CD4-positive, CD25-positive, alpha-beta regulatory T cell (primary cell): ENCODE measurements at regions not wholly inside any gene's neighbourhood (a gene's known extent, or its start where the extent isn't known, plus 50 kb on each side); places are given as distances from the start of the nearest gene placed in this dataset.

ENCODE experiments used
- ATAC-seq, 2 donors: fragments of 150-1000 bp; cut with Tn5 transposase; one replicate each; pipeline ENCODE4 v1.10.0; 2021; ENCODE audit warnings: low read depth in 2 of 2, moderate number of reproducible peaks in 2 of 2, moderate library complexity in 1 of 2
- DNase-seq, 3 donors: peaks; one replicate each; pipeline versions ENCODE4 v3.0.0 to v3.0.0-alpha.2; 2012 to 2022; ENCODE audit warnings: mixed read lengths in 1 of 3
- H3K27ac ChIP-seq: one replicate; pipeline ENCODE4 v1.7.0; 2013; ENCODE audit warnings: mild to moderate bottlenecking, low read length; ENCODE audit not compliant: insufficient read depth, poor library complexity, severe bottlenecking
- H3K27me3 ChIP-seq: one replicate; pipeline ENCODE4 v1.7.0; 2013; ENCODE audit warnings: low read length; ENCODE audit not compliant: control insufficient read depth, insufficient read depth
- H3K36me3 ChIP-seq: one replicate; pipeline ENCODE4 v1.7.0; 2013; ENCODE audit warnings: mild to moderate bottlenecking, low read length, moderate library complexity; ENCODE audit not compliant: control insufficient read depth, insufficient read depth
- H3K4me1 ChIP-seq: 2 replicates; pipeline ENCODE4 v1.7.0; 2013; ENCODE audit warnings: mild to moderate bottlenecking, low read length; ENCODE audit not compliant: insufficient read depth, control insufficient read depth, poor library complexity, severe bottlenecking
- H3K4me3 ChIP-seq: one replicate; pipeline ENCODE4 v1.7.0; 2013; ENCODE audit warnings: low read depth, mild to moderate bottlenecking, low read length, moderate library complexity
- H3K9me3 ChIP-seq, 2 experiments: 1 replicate in 1 of 2; 2 replicates in 1 of 2; pipeline ENCODE4 v1.7.0; 2013; ENCODE audit warnings: low read length in 2 of 2, mild to moderate bottlenecking in 1 of 2, moderate library complexity in 1 of 2; ENCODE audit not compliant: control insufficient read depth in 2 of 2
- H3K27ac Mint-ChIP-seq, 3 donors: one replicate each; pipeline ENCODE4 v1.8.0; 2020 to 2022; ENCODE audit warnings: mild to moderate bottlenecking in 3 of 3, mixed read lengths in 3 of 3, moderate library complexity in 2 of 3
- H3K27me3 Mint-ChIP-seq: one replicate; pipeline ENCODE4 v1.8.0; 2022; ENCODE audit warnings: mild to moderate bottlenecking, mixed read lengths
- H3K36me3 Mint-ChIP-seq: one replicate; pipeline ENCODE4 v1.8.0; 2020; ENCODE audit warnings: mixed read lengths
- H3K4me1 Mint-ChIP-seq, 4 donors: one replicate each; pipeline ENCODE4 v1.8.0; 2020 to 2022; ENCODE audit warnings: mixed read lengths in 4 of 4, mild to moderate bottlenecking in 1 of 4
- H3K4me3 Mint-ChIP-seq, 4 donors: one replicate each; pipeline ENCODE4 v1.8.0; 2020 to 2022; ENCODE audit warnings: mild to moderate bottlenecking in 4 of 4, mixed read lengths in 4 of 4, moderate library complexity in 3 of 4
- H3K9me3 Mint-ChIP-seq, 7 donors: one replicate each; pipeline ENCODE4 v1.8.0; 2020 to 2022; ENCODE audit warnings: mixed read lengths in 7 of 7, mild to moderate bottlenecking in 3 of 7, moderate library complexity in 2 of 7

GRCh38 chr9:16303506-16303905 is 567.0 kb downstream of the BNC2 start:
- Histone ChIP-seq H3K9me3 (no peaks in the 10 kb centered on the region), H3K27ac (no peak overlapping the region), H3K36me3 (no peaks in the 10 kb centered on the region), H3K4me1 (no peaks in the 10 kb centered on the region), H3K27me3 (no peaks in the 10 kb centered on the region), H3K4me3 (no peak overlapping the region)
- Mint-ChIP-seq H3K36me3 (no peaks in the 10 kb centered on the region), H3K9me3 (peaks cover 0 to 5% (median 2%) of the 10 kb centered on the region in 7 donors), H3K27me3 (no peaks in the 10 kb centered on the region), H3K27ac (no peak overlapping the region), H3K4me1 (no peaks in the 10 kb centered on the region), H3K4me3 (no peak overlapping the region)
- DNase-seq (no peak), ATAC-seq (no peak)

GRCh38 chr9:16304301-16304700 is 566.2 kb downstream of the BNC2 start:
- ATAC-seq (no peak), DNase-seq (no peak)
- Mint-ChIP-seq H3K9me3 (peaks cover 0 to 5% (median 2%) of the 10 kb centered on the region in 7 donors), H3K36me3 (no peaks in the 10 kb centered on the region), H3K27ac (no peak overlapping the region), H3K4me3 (no peak overlapping the region), H3K27me3 (no peaks in the 10 kb centered on the region), H3K4me1 (no peaks in the 10 kb centered on the region)
- no peaks in the 10 kb centered on the region for H3K36me3 ChIP-seq
- no peak overlapping the region for H3K27ac ChIP-seq
- H3K4me3 ChIP-seq = no peak overlapping the region
- no peaks in the 10 kb centered on the region for H3K9me3 ChIP-seq
- H3K27me3 ChIP-seq = no peaks in the 10 kb centered on the region
- no peaks in the 10 kb centered on the region for H3K4me1 ChIP-seq

- H3K4me1 Mint-ChIP-seq = no peaks in the 10 kb centered on the region
- no peaks in the 10 kb centered on the region for H3K27me3 Mint-ChIP-seq
- H3K4me3 Mint-ChIP-seq = no peak overlapping the region
- ATAC-seq = no peak
- DNase-seq = no peak
- Histone ChIP-seq H3K9me3 (no peaks in the 10 kb centered on the region), H3K27ac (no peak overlapping the region), H3K4me3 (no peak overlapping the region), H3K4me1 (no peaks in the 10 kb centered on the region), H3K36me3 (no peaks in the 10 kb centered on the region), H3K27me3 (no peaks in the 10 kb centered on the region)
- H3K27ac Mint-ChIP-seq = no peak overlapping the region
- H3K9me3 Mint-ChIP-seq = peaks cover 0 to 4% (median 0%) of the 10 kb centered on the region in 7 donors
- H3K36me3 Mint-ChIP-seq = no peaks in the 10 kb centered on the region
These were observed 563.9 kb downstream of the BNC2 start for GRCh38 chr9:16306586-16306985.

- Mint-ChIP-seq H3K27ac (no peak overlapping the region), H3K4me3 (no peak overlapping the region), H3K27me3 (no peaks in the 10 kb centered on the region), H3K36me3 (no peaks in the 10 kb centered on the region), H3K9me3 (peaks cover 0 to 4% (median 0%) of the 10 kb centered on the region in 7 donors), H3K4me1 (no peaks in the 10 kb centered on the region)
- no peaks in the 10 kb centered on the region for H3K9me3 ChIP-seq
- no peak overlapping the region for H3K4me3 ChIP-seq
- no peaks in the 10 kb centered on the region for H3K36me3 ChIP-seq
- DNase-seq (no peak), ATAC-seq (no peak)
- H3K27me3 ChIP-seq = no peaks in the 10 kb centered on the region
- H3K4me1 ChIP-seq = no peaks in the 10 kb centered on the region
- no peak overlapping the region for H3K27ac ChIP-seq
These were observed 562.8 kb downstream of the BNC2 start for GRCh38 chr9:16307626-16308195.

GRCh38 chr9:16308645-16309044 is 561.8 kb downstream of the BNC2 start:
- H3K36me3 Mint-ChIP-seq = no peaks in the 10 kb centered on the region
- H3K4me3 Mint-ChIP-seq = no peak overlapping the region
- Histone ChIP-seq H3K4me1 (no peaks in the 10 kb centered on the region), H3K36me3 (no peaks in the 10 kb centered on the region), H3K4me3 (no peak overlapping the region), H3K9me3 (no peaks in the 10 kb centered on the region), H3K27me3 (no peaks in the 10 kb centered on the region), H3K27ac (no peak overlapping the region)
- no peak for DNase-seq
- H3K4me1 Mint-ChIP-seq = no peaks in the 10 kb centered on the region
- no peaks in the 10 kb centered on the region for H3K27me3 Mint-ChIP-seq
- no peak overlapping the region for H3K27ac Mint-ChIP-seq
- ATAC-seq = no peak
- peaks cover 0 to 6% (median 1%) of the 10 kb centered on the region in 7 donors for H3K9me3 Mint-ChIP-seq

GRCh38 chr9:16309082-16309468 is 561.4 kb downstream of the BNC2 start:
- Histone ChIP-seq H3K36me3 (no peaks in the 10 kb centered on the region), H3K27me3 (no peaks in the 10 kb centered on the region), H3K27ac (no peak overlapping the region), H3K9me3 (no peaks in the 10 kb centered on the region), H3K4me1 (no peaks in the 10 kb centered on the region), H3K4me3 (no peak overlapping the region)
- no peak overlapping the region for H3K4me3 Mint-ChIP-seq
- DNase-seq (no peak), ATAC-seq (no peak)
- no peaks in the 10 kb centered on the region for H3K4me1 Mint-ChIP-seq
- peaks cover 0 to 6% (median 1%) of the 10 kb centered on the region in 7 donors for H3K9me3 Mint-ChIP-seq
- H3K27ac Mint-ChIP-seq = no peak overlapping the region
- no peaks in the 10 kb centered on the region for H3K36me3 Mint-ChIP-seq
- H3K27me3 Mint-ChIP-seq = no peaks in the 10 kb centered on the region

- DNase-seq = no peak
- no peaks in the 10 kb centered on the region for H3K36me3 ChIP-seq
- H3K27me3 Mint-ChIP-seq = no peaks in the 10 kb centered on the region
These were observed 560.8 kb downstream of the BNC2 start for GRCh38 chr9:16309469-16310271.

More at GRCh38 chr9:16309469-16310271, 560.8 kb downstream of the BNC2 start:
- Histone ChIP-seq H3K27ac (no peak overlapping the region), H3K4me1 (no peaks in the 10 kb centered on the region), H3K9me3 (no peaks in the 10 kb centered on the region), H3K27me3 (no peaks in the 10 kb centered on the region), H3K4me3 (no peak overlapping the region)
- H3K4me1 Mint-ChIP-seq = no peaks in the 10 kb centered on the region
- peaks cover 0 to 6% (median 1%) of the 10 kb centered on the region in 7 donors for H3K9me3 Mint-ChIP-seq
- no peak overlapping the region for H3K27ac Mint-ChIP-seq
- no peaks in the 10 kb centered on the region for H3K36me3 Mint-ChIP-seq
- no peak overlapping the region for H3K4me3 Mint-ChIP-seq
- no peak for ATAC-seq
